ENCODE measurements at regions not wholly inside any gene's neighbourhood (a gene's known extent, or its start where the extent isn't known, plus 50 kb on each side); places are given as distances from the start of the nearest gene placed in this dataset.

DNA sequence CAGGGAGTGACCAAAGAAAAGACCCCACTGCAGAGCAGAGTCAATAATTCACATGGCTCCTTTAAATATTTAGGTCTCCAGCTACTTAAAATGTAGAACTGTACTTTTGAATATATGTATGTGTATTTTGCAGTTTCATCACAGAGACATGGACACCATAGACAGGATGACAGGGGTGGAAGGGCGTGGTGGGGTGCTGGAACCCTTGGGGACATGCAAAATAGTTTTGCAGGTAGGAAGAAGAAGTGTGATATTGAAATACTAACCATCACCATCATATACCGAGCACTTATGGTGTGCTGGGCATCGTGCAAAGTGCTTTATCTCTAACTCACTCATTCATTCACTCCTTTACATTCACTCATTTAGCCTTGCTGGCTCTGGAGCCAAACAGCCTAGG lies 72.5 kb upstream of the IGSF21 start:
- TF ChIP-seq TEAD4 (IDR thresholded peaks at IDR 0.05; ENCODE audit: borderline replicate concordance, insufficient read depth), result no peak
- TF ChIP-seq, protein P1, sequence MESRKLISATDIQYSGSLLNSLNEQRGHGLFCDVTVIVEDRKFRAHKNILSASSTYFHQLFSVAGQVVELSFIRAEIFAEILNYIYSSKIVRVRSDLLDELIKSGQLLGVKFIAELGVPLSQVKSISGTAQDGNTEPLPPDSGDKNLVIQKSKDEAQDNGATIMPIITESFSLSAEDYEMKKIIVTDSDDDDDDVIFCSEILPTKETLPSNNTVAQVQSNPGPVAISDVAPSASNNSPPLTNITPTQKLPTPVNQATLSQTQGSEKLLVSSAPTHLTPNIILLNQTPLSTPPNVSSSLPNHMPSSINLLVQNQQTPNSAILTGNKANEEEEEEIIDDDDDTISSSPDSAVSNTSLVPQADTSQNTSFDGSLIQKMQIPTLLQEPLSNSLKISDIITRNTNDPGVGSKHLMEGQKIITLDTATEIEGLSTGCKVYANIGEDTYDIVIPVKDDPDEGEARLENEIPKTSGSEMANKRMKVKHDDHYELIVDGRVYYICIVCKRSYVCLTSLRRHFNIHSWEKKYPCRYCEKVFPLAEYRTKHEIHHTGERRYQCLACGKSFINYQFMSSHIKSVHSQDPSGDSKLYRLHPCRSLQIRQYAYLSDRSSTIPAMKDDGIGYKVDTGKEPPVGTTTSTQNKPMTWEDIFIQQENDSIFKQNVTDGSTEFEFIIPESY (IDR thresholded peaks at IDR 0.05; ENCODE audit: borderline replicate concordance, low read depth), result no peak
- TF ChIP-seq FOXJ3 (CRISPR knock-in tag; IDR thresholded peaks at IDR 0.05), result no peak
- TF ChIP-seq NRF1 (IDR thresholded peaks at IDR 0.05; ENCODE audit: low read depth, low read length), result no peak
- no peak for TF ChIP-seq ELF1 (IDR thresholded peaks at IDR 0.05)
- Histone ChIP-seq H3K4me2 (no peak overlapping the region), H3F3A (replicated peaks; ENCODE audit: insufficient read depth) (no peaks in the 10 kb centered on the region), H3K9me3 (no peaks in the 10 kb centered on the region), H3K9ac (no peak overlapping the region), H3K27ac (ENCODE audit: low read depth in 2 of 2, low read length in 1 of 2) (no peak overlapping the region), H3K27me3 (ENCODE audit: insufficient read depth) (no peaks in the 10 kb centered on the region), H4K20me1 (ENCODE audit: insufficient read depth) (no peaks in the 10 kb centered on the region), H3K79me2 (ENCODE audit: insufficient read depth) (no peaks in the 10 kb centered on the region), H3K4me3 (ENCODE audit: low read depth in 2 of 2, low read length in 1 of 2) (no peak overlapping the region), H2AFZ (ENCODE audit: low read depth) (no peak overlapping the region), H3K9me2 (no peaks in the 10 kb centered on the region), H3K4me1 (ENCODE audit: control insufficient read depth in 1 of 2, insufficient read depth in 2 of 2, low read depth in 1 of 2, low read length in 1 of 2) (no peaks in the 10 kb centered on the region), H3K36me3 (replicated peaks in 1 of 2; ENCODE audit: control insufficient read depth in 1 of 2, insufficient read depth in 2 of 2, low read length in 1 of 2) (no peaks in the 10 kb centered on the region)
- ChIA-PET CTCF (no interaction called here), POLR2A (no interaction called here)
- 21% methylated on average over 3 of the region's 3 CpGs for WGBS (ENCODE audit: low lambda C conversion rate)
- DNase-seq, result no peak

DNA sequence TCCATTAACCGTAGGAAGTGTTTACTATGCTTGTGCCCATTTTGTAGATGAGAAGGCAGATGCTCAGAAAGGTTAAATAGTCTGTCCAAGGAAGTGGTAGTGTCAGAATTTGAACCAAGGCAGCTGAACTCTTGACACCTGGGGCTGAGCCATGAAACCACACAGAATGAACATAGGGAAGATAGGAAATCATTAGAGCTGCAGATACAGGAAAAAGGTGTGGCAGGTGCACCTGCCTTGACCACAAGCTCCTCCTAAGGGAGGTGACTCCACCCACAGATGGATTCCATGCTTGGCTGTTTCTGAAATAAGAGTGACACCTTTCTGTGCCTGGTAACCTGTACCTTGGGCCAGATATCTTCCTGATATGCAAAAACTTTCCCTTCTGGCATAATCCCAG lies 69.9 kb upstream of the IGSF21 start:
- Histone ChIP-seq H3K4me2 (no peak overlapping the region), H2AFZ (ENCODE audit: low read depth) (no peak overlapping the region), H3K9ac (no peak overlapping the region), H3K27ac (ENCODE audit: low read depth in 2 of 2, low read length in 1 of 2) (no peak overlapping the region), H3K4me3 (ENCODE audit: low read depth in 2 of 2, low read length in 1 of 2) (no peak overlapping the region), H3K9me3 (no peaks in the 10 kb centered on the region), H3K79me2 (ENCODE audit: insufficient read depth) (no peaks in the 10 kb centered on the region), H3K4me1 (ENCODE audit: control insufficient read depth in 1 of 2, insufficient read depth in 2 of 2, low read depth in 1 of 2, low read length in 1 of 2) (peaks cover 0 to 17% of the 10 kb centered on the region in 2 experiments; a peak in 1 of 4 replicates), H3K36me3 (replicated peaks in 1 of 2; ENCODE audit: control insufficient read depth in 1 of 2, insufficient read depth in 2 of 2, low read length in 1 of 2) (no peaks in the 10 kb centered on the region), H3K9me2 (no peaks in the 10 kb centered on the region), H4K20me1 (ENCODE audit: insufficient read depth) (no peaks in the 10 kb centered on the region), H3K27me3 (ENCODE audit: insufficient read depth) (no peaks in the 10 kb centered on the region), H3F3A (replicated peaks; ENCODE audit: insufficient read depth) (no peaks in the 10 kb centered on the region)
- TF ChIP-seq POLR2AphosphoS5 (IDR thresholded peaks at IDR 0.05; ENCODE audit: low read depth, low read length), result no peak
- TF ChIP-seq, protein P2, sequence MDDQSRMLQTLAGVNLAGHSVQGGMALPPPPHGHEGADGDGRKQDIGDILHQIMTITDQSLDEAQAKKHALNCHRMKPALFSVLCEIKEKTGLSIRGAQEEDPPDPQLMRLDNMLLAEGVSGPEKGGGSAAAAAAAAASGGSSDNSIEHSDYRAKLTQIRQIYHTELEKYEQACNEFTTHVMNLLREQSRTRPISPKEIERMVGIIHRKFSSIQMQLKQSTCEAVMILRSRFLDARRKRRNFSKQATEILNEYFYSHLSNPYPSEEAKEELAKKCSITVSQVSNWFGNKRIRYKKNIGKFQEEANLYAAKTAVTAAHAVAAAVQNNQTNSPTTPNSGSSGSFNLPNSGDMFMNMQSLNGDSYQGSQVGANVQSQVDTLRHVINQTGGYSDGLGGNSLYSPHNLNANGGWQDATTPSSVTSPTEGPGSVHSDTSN (IDR thresholded peaks at IDR 0.05), result no peak
- TF ChIP-seq RFX5 (IDR thresholded peaks at IDR 0.05; ENCODE audit: low read length), result no peak
- TF ChIP-seq RAD21 (IDR thresholded peaks at IDR 0.05; ENCODE audit: low read length), result no peak
- no peak for TF ChIP-seq GABPA (IDR thresholded peaks at IDR 0.05; ENCODE audit: low read depth)
- no peak for TF ChIP-seq ELF1 (IDR thresholded peaks at IDR 0.05)
- TF ChIP-seq, protein P3, sequence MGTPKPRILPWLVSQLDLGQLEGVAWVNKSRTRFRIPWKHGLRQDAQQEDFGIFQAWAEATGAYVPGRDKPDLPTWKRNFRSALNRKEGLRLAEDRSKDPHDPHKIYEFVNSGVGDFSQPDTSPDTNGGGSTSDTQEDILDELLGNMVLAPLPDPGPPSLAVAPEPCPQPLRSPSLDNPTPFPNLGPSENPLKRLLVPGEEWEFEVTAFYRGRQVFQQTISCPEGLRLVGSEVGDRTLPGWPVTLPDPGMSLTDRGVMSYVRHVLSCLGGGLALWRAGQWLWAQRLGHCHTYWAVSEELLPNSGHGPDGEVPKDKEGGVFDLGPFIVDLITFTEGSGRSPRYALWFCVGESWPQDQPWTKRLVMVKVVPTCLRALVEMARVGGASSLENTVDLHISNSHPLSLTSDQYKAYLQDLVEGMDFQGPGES (IDR thresholded peaks at IDR 0.05; ENCODE audit: low read depth, low read length), result no peak
- TF ChIP-seq TAF1 (IDR thresholded peaks at IDR 0.05; ENCODE audit: borderline replicate concordance, low read depth, low read length), result no peak
- TF ChIP-seq, protein P4, sequence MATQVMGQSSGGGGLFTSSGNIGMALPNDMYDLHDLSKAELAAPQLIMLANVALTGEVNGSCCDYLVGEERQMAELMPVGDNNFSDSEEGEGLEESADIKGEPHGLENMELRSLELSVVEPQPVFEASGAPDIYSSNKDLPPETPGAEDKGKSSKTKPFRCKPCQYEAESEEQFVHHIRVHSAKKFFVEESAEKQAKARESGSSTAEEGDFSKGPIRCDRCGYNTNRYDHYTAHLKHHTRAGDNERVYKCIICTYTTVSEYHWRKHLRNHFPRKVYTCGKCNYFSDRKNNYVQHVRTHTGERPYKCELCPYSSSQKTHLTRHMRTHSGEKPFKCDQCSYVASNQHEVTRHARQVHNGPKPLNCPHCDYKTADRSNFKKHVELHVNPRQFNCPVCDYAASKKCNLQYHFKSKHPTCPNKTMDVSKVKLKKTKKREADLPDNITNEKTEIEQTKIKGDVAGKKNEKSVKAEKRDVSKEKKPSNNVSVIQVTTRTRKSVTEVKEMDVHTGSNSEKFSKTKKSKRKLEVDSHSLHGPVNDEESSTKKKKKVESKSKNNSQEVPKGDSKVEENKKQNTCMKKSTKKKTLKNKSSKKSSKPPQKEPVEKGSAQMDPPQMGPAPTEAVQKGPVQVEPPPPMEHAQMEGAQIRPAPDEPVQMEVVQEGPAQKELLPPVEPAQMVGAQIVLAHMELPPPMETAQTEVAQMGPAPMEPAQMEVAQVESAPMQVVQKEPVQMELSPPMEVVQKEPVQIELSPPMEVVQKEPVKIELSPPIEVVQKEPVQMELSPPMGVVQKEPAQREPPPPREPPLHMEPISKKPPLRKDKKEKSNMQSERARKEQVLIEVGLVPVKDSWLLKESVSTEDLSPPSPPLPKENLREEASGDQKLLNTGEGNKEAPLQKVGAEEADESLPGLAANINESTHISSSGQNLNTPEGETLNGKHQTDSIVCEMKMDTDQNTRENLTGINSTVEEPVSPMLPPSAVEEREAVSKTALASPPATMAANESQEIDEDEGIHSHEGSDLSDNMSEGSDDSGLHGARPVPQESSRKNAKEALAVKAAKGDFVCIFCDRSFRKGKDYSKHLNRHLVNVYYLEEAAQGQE (IDR thresholded peaks at IDR 0.05; ENCODE audit: low read depth, low read length), result no peak
- no peak for TF ChIP-seq FOSL2 (IDR thresholded peaks at IDR 0.05; ENCODE audit: borderline replicate concordance, low read depth)
- ChIA-PET POLR2A (no interaction called here), CTCF (interaction anchor here (0.7 to 1.4 kb wide), 3 partner anchors 63 to 114 kb away, joined by 3 to 6 read pairs (median 4); no protein-coding TSS in a partner anchor)
- DNase-seq, result no peak
- 12% methylated on average over 1 of the region's 1 CpG for WGBS (ENCODE audit: low lambda C conversion rate)
